ENCODE measurements at regions not wholly inside any gene's neighbourhood (a gene's known extent, or its start where the extent isn't known, plus 50 kb on each side); places are given as distances from the start of the nearest gene placed in this dataset.

DNA sequence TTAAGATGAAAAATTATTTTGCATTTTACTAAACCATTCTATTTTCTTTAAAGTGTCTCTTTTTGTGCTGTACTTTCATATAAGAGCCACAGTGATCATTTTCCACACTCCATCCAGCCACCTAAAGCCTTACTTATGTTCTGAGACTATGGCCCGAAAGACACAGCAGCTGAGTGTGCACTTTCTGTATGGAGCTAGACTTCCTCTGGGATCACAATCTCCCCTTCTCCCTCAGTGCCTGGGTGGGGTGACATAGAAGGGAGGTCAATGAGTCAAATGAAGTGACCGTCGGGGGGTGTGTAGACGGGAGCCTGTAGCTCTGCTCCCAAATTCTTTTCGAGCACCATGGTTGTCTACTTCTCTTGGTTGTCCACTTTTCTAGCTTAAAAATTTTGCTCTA is 97.8 kb upstream of the ARL4C start:
- DNase-seq (ENCODE audit: low read depth): no peak

DNA sequence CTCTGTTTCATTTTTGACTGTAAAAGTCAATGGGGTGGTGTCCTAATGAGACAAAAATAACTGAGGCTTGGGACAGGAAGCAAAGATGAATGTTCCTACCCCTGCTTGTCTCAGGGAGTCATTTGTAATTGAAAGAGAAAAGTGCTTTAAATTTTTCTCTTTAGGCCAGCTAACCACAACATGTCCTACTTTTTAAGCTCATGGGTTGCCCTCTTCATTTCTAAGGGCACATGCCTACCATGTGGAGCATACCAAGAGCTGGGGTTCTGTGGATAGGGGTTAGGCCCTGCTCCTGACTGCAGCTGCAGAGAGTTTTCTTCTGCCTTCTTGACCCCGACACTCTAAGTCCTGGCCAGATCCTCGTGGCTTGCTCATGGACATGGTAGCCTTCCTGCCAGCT is 96.8 kb upstream of the ARL4C start:
- DNase-seq (ENCODE audit: low read depth): no peak

DNA sequence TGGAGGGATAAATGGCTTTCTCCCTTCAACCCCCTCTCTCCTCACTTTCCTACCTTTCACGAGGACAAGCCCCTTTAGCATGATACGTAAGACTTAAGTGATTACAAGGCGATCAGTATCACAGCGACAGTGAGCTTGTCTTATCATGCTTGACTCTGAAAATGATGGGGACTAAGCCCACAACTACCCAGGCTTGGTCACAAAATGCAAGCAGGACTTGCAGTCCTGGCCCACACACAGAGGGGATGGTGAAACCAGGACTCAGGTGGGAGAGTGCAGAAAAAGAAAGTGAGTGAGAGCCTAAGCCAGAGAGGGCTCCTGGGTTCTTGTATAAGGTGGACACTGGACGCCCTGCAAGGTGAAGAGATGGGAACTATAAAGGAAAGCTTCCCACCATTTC is 95.7 kb upstream of the ARL4C start:
- DNase-seq (ENCODE audit: low read depth): no peak

DNA sequence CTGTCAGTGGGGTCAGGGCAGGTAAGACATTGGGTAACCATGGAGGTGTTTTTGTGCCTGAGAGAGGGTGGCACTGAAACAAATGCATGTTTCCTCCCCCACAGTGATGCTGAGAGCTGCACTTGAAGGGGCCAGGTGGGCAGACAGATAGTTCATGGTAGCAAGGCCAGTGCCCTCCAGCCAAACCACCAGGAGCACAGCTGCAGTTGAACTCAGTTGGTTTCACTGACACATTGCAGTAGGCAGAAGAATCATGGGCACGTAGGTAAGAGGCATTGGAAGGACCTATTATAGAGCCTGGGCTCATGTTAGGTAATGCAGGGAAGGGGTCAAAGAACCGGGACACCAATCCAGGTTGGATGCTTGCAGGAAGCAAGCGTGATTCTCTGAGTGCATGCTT is 93.2 kb upstream of the ARL4C start:
- DNase-seq (ENCODE audit: low read depth): no peak

DNA sequence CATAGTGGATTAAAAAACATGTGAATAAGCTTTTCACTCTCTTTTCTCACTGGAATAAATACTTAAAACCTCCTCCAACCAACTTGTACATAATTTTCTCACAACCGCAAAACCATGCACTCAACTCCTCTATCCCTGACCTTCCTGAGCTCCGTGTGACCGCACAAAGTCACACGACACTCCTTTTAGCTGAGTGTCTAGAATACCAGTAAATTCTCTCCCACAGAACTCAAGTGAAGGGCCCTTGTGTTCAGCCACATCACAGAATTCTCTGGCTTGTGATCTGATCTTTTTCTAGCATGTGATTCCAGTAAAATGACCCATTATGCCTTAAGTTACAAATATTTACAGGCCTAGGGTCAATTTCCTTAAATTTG is 91.2 kb upstream of the ARL4C start:
- DNase-seq (ENCODE audit: low read depth): no peak

DNA sequence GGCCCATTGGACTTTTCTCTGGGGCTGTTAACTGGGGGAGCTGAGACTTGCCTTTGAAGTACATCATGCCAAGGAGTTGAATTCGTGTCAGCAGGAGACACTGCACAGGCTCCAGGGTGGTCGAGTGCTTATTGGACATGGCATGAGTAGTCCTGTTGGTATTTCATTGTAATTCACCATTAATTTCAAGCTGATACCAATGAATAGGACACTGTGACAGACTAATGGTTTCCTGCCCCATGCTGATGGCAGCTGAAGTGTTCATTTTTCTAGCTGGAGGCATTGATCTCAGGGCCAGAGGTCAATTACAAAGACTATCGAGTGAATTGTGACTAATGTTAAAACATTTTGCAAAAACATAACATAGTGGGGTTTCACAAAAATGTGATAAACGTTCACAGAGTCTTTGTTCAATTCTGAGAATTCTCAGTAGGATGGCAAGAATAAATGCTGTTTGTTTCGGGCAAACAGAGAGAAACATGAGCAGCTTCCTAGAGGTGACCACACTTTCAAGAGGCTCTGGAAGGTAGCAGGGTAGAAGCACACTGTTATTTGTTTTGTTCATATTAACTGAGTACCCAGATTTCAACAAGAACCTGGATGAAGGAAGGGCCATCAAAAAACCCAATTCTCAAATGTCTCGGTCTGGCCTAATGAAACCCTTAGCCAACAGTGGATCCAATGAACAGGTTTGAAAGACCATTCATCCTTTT is 90.6 kb upstream of the ARL4C start:
- no peak for DNase-seq (ENCODE audit: low read depth)

DNA sequence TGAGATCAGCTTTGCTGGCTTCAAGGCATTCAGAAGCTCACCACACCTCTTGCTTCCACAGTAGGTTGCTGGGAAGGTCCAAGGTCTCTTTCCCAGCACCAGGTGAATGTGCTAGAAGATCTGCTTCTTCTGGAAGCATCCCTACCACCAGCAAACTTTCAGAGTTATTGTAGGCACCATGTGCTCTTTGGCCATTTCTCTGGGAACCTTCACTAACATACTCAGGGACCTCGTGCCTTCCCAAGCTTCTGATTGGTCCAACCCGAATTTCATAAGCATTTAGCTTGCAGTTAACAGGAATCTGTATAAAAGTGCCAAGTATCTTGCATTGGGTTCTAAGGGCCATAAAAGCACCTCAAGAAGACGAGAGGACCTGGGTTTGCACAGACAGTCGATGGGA is 86.5 kb upstream of the ARL4C start:
- no peak for DNase-seq (ENCODE audit: low read depth)

DNA sequence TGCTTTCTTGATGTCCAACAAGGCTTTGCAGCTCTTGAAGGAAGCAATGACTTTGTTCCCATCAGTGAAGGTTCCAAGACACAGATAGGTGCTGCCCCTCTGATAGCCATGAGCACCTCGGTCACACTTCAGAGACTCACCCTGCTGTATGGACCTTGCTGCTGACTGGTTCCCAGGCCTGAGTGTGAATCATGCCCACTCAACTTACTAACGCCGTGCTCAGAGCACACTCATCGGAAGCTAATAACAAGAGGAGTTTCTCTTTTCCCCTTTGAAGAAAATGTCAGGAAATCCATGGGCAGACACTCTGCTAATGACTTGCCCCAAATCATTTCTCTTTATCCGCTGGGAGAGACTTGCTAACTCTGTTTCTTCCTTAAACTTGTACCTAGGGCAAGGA is 83.8 kb upstream of the ARL4C start:
- no peak for DNase-seq (ENCODE audit: low read depth)

DNA sequence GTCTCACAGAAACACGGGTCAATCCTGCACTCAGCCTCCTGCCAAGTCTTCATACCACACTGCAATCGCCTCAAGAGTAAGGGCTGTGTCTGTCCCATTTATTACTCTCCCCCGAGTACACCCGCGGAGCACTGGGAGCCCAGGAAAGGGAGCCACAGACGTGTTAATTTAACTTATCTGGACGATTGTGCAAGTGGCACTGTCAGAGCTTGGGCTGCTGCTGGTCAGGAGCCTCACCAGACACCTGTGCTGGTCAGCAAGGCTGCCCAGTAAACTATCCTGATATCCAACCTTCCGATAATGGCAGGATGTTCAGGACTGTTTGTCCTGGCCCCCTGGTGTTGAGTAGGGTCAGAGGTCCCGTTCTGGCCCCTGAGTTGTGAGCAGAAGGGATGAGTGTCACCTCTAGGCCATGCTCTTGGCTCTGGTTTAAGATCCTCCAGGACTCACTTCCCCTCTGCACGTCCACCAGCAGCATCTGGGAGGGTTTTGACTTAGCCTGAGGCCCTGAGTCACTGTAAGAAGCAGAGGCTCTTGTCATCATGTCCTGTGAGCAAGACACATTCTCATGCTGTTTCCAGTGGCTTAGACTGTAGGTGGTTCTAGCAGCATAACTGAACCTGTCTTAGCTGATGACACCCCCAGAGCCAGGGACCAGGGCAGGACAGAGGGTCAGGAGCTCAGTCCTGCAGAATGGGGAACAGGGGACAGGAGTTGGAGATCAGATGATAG is 82.5 kb upstream of the ARL4C start:
- no peak for DNase-seq (ENCODE audit: low read depth)

DNA sequence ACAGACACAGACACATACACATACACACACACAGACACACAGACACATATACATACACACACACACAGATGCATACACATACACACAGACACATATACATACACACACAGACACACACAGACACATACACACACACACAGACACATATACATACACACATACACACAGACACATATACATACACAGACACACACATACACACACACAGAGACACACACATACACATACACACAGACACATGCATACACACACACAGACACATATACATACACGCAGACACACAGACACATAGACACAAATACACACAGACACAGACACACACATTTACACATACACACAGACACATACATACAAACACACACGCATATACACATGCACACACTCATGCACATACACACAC is 81.5 kb upstream of the ARL4C start:
- no peak for DNase-seq (ENCODE audit: low read depth)

DNA sequence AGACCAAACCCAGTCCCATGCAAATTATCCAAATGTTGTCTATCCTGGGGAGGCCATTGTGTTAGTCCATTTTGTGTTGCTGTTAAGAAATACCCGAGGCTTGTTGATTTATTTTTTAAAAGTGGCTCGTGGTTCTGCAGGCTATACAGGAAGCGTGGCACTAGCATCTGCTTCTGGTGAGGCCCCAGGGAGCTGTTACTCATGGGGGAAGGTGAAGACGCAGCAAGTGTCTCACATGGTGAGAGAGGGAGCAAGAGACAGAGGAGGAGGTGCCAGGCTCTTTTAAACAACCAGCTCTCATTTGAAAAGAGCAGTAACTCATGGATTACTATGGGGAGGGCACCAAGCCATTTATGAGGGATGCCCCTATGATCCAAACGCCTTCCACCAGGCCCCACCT is 80.3 kb upstream of the ARL4C start:
- no peak for DNase-seq (ENCODE audit: low read depth)

DNA sequence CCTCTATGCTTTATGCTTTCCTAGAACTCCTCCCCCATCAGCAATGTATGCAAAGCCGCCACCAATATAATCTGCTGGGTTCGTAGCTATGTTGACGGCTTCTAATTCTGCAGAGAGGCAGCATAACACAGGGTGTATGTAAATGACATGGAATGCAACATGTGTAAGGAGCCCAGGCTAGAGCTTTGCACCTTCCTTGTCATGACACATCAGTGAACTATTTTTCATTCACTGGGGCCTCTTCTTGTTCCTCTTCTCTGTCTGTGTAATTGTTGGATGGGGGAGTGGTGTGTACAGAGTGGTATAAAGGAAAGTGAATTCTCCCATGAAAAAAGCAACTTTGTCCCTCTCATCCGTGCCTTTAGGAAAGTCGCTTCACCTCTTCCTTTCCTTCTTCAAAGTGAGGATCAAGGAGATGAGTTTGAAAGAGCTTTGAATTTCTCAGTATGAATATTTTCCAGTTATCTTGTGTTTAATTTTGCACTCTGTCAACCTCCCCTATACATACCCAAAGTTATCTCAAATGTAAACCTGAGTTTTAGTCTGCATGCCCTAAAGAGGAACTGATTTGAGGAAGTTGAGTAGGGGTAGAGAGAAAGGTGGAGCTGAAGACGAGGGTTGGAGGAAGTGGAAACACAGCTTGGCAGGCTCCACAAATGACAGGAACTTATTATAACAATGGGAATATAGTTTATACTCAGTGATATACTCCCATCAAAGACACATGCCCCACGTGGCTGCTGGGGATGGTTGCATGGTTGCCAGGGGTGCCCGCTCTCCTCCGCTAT is 74.9 kb upstream of the ARL4C start:
- no peak for DNase-seq (ENCODE audit: low read depth)

DNA sequence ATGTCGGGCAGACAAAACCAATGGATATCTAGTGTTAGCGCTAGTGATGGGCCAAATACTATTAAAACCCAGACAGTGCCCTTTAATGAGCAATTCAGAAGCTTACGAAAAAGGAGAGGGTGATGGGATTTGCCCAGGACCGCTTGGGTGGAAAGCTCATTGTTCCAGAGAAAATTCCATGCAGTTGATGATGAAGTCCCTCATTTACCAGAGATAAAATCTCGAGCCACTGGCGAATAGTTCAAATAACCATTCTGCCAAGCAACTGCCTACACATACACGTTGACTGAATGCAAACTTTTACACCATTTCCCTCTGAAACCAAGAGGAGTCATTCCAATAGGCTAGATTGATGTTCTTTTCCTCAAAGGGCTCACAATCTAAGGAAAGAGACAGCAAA is 73.6 kb upstream of the ARL4C start:
- no peak for DNase-seq (ENCODE audit: low read depth)

DNA sequence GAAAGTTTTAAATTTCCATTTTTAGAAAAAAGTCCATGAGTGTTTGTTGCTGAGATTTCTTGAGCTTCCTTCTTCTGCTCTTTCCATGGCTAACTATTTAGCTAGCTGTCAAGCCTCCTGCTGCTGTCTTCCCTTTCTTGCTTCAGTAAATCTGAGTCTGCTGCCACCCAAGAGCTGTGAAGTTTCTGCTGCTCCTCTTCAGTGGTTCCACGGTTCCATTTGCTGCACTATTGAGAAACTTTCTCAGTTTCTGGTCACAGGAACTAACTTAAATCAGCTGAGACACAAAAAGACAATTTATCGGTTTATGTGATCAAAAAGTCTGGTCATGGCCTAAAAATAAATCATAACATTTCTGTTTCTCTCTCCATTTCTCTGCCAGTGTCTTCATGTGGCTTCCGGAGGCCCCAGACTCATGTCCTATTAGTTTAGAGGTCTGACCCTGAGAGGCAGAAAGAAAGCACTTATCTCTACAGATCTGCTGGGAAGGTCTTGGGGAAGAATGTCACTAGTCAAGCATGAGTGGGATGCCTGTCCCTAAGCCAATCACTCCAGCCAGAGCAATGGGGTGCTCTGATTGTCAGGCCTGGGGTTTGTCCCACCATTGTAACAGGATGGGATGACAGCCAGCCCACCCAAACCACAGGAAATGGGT is 73.0 kb upstream of the ARL4C start:
- no peak for DNase-seq (ENCODE audit: low read depth)

DNA sequence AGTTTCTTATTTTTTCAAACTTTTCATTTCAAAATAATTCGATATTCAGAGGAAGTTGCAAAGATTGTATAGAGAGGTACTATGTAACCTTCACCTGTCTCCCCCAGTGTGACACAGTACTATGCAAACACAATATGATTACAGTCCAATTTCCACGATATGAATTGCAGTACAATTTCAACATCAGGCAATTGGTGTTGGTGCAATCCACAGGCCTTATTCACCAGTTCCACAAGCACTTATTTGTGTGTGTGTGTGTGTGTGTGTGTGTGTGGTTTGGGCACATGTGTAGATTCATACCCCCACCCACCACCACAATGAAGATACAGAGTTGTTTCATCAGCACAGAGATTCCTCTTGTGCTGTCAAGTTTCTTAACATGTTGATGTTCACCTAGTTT is 69.7 kb upstream of the ARL4C start:
- DNase-seq (ENCODE audit: low read depth): no peak

DNA sequence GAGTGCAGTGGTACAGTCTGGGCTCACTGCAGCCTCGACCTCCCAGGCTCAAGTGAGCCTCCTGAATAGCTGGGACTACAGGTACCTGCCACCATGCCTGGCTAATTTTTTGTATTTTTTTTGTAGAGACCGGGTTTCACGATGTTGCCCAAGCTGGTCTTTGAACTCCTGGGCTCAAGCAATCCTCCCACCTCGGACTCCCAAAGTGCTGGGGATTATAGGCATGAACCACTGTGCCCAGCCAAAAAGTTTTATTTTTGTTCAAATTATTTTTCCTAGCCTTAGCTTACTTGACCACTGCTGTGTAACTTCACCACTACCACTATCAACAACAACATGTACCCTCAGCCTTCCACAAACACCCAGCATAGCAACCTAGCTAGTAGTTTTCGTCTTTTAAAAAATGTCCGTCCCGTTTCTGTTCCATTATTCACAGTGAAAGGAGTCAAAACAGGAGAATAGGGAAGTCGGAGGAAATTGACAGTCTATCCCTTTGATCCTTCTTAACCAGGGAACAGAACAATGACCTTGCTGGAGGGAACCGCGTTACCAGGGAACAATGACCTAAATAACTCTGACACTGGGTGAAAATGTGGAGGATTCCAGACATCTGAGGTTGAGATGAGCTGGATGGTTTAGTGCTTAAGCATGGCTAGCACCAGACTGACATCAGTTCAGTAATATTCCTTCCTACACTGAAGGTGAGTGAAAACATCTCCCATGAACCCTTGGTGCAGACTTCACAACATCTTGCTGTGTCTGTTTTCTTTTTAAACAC is 69.2 kb upstream of the ARL4C start:
- DNase-seq (ENCODE audit: low read depth): no peak

DNA sequence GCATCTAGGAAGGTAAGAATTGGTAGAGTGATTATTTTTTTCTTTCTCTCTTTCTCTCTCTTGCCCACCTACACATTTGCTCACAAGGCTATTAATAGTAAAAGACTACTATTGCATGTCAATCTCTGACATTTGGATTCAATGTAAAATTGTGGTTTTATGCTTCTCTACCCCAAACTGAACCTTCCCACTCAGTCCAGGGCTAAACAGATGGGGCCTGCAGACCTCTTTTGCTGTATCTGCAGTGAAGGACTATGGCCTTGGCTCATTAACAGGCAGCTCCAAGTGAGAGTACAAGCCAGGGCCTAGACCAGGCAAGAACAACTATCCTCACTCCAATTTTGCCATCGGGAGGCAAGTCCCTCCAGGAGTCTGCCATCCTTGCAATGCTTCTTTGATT is 68.3 kb upstream of the ARL4C start:
- no peak for DNase-seq (ENCODE audit: low read depth)

DNA sequence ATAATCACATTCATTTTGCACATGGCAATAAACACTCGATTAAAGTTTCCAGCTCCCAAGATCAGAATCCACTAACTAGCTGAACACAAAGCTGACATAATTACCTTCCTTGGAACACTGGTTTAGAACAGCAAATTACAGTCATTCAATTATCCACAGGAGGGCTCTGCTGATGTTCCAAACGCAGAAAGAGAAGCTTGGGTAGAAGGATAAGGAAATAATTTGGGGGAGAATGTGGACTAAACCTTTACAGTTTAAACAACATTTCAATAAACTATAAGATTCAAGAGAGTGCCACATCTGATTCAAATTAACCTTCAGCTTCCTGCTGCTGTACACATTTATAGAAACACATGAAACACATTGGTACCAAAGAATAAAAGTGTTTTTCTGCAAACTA is 67.8 kb upstream of the ARL4C start:
- no peak for DNase-seq (ENCODE audit: low read depth)

DNA sequence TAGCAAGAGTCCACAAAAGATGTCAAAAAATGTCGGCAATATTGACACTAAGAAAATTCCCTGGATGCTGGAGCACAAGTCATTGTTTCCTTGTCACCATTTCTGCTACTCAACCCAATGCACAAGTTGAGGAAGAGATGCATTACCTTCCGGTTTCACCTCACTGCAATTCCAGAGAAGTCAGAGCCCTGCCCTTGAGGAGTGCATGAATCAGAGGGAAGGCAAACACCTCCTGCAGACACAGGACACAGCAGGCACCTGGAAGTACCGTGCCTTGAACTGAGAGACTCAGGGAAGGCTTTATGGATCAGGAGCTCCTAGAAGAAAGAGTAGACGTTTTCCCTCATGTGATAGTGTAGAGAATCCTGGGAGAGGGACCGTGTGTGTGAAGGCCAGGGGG is 62.7 kb upstream of the ARL4C start:
- DNase-seq (ENCODE audit: low read depth): no peak

DNA sequence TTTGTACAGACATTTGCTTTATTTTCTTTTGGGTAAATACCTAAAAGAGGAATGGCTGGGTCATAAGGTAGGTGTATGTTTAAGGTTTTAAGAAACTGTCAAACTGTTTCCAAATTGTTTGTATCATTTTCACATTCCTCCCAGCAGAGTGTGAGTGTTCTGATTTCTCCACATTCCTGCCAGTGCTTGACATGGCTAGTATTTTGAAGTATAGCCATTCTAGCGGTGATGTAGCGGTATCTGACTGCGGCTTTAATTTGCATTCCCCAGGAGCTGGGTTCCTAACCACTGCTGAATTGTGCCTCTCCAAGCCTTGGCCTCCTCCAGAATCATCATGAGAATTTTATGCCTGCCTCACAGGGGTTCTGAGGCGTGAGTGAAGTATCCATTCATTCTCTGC is 61.8 kb upstream of the ARL4C start:
- no peak for DNase-seq (ENCODE audit: low read depth)

DNA sequence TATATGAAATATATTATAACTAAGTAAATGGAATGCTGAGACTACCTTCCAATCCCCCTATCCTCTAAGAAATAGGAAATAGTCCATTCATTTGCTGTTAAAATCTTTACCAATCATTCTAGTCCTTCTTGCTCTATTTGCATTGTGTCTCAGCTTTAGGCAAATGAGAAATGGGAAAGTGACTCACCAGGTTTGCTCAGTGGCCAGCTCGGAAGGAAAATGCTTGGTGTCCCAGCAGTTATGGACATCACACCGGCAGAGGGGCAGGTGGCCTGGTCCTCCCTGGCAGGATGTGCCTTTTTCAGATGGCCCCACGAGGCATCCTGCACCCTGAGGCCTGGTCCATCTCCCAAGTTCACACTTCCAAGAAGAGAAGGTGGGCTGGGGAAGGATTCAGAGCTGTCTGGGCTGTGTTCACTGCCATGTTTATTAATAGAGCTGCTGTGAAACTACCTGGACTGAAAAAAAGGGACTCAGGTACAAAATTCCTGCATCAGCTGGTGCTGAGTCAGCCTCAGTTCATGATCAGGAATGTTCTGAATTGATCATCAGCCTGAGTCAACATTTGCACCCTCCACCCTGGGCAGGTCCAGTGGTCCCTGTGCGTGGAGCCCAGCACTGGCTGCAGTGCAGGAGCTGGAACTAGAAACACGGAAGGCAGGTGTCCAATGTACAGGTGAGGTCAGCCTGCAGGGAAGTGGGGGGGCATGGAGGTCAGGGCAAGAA is 60.1 kb upstream of the ARL4C start:
- DNase-seq (ENCODE audit: low read depth): no peak
